Body of pancreas (tissue), 4 donors: ENCODE measurements at regions not wholly inside any gene's neighbourhood (a gene's known extent, or its start where the extent isn't known, plus 50 kb on each side); places are given as distances from the start of the nearest gene placed in this dataset.

ENCODE experiments used
- ATAC-seq: fragments of 150-250 bp; one replicate; pipeline ENCODE4 v1.9.1; 2016
- DNase-seq, 4 donors: peaks; one replicate each; pipeline ENCODE4 v3.0.0-alpha.2; 2019
- H3K27ac ChIP-seq, 4 donors: fragments of 200-600 bp; sonication (generic); 1 replicate in 3 of 4; 2 replicates in 1 of 4; pipeline versions ENCODE4 v1.5.1 to v1.6.1; 2016 to 2019; ENCODE audit warnings: mild to moderate bottlenecking in 1 of 4, mixed read lengths in 1 of 4, moderate library complexity in 1 of 4
- H3K27me3 ChIP-seq, 2 donors: fragments of 200-600 bp; sonication (generic); one replicate each; pipeline ENCODE4 v1.6.0; 2016; ENCODE audit warnings: mild to moderate bottlenecking in 1 of 2
- H3K36me3 ChIP-seq, 2 donors: fragments of 200-600 bp; sonication (generic); replicated peaks in 1 of 2; 2 replicates each; pipeline ENCODE4 v1.5.1; 2016; ENCODE audit warnings: low read depth in 2 of 2; ENCODE audit not compliant: insufficient read depth in 1 of 2
- H3K4me1 ChIP-seq: fragments of 200-600 bp; sonication (generic); one replicate; pipeline ENCODE4 v1.6.0; 2016
- H3K4me3 ChIP-seq, 2 donors: fragments of 200-600 bp; sonication (generic); 1 replicate in 1 of 2; 2 replicates in 1 of 2; pipeline ENCODE4 v1.5.1; 2016 to 2019
- H3K9me3 ChIP-seq, 3 donors: fragments of 200-600 bp; sonication (generic); 1 replicate in 2 of 3; 2 replicates in 1 of 3; pipeline ENCODE4 v1.5.1; 2016
- CTCF ChIP-seq, 7 experiments: fragments of 450-650 bp in 4 of 7; fragments of 200-600 bp in 3 of 7; sonication (generic) in 3 of 7; IDR thresholded peaks; one replicate each; pipeline ENCODE4 v1.5.1; 2016 to 2019; ENCODE audit warnings: antibody characterized with exemption in 7 of 7
- POLR2A ChIP-seq, 3 donors: fragments of 450-650 bp; IDR thresholded peaks; one replicate each; pipeline ENCODE4 v1.6.1; 2016; ENCODE audit warnings: antibody characterized with exemption in 3 of 3, mild to moderate bottlenecking in 2 of 3
- WGBS, 2 donors: methylation state at CpG; one replicate each; pipeline ENCODE4 v1.1.5; 2017; 5-methylcytosine and 5-hydroxymethylcytosine counted together
- intact Hi-C: fragments of 100-400 bp; cut with DNase I; formaldehyde crosslinking; loops from one replicate; pipeline ENCODE4 v1.15.1; 2023

GRCh38 chr2:194343167-194343566 is 1313.9 kb upstream of the SLC39A10 start:
- no peaks in the 10 kb centered on the region for H3K4me1 ChIP-seq
- no peaks in the 10 kb centered on the region for H3K9me3 ChIP-seq
- ATAC-seq, result no peak
- H3K27ac ChIP-seq, result no peak overlapping the region
- no peak overlapping the region for H3K4me3 ChIP-seq
- no peaks in the 10 kb centered on the region for H3K27me3 ChIP-seq
- H3K36me3 ChIP-seq, result no peaks in the 10 kb centered on the region
- no peak for DNase-seq
- intact Hi-C loops, result no loop called here
- TF ChIP-seq POLR2A (IDR thresholded peaks at IDR 0.05) (no peak), CTCF (IDR thresholded peaks at IDR 0.05) (no peak)
- 70% methylated on average over 3 of the region's 3 CpGs for WGBS, 2 donors

GRCh38 chr2:194332799-194333490 is 1324.1 kb upstream of the SLC39A10 start:
- no peaks in the 10 kb centered on the region for H3K4me1 ChIP-seq
- intact Hi-C loops, result no loop called here
- no peak overlapping the region for H3K4me3 ChIP-seq
- H3K27ac ChIP-seq, result no peak overlapping the region
- no peak for TF ChIP-seq POLR2A (IDR thresholded peaks at IDR 0.05)
- 62 to 72% methylated on average over 9 of the region's 9 CpGs for WGBS, 2 donors
- H3K36me3 ChIP-seq, result no peaks in the 10 kb centered on the region
- DNase-seq (no peak), ATAC-seq (no peak)
- no peaks in the 10 kb centered on the region for H3K27me3 ChIP-seq
- H3K9me3 ChIP-seq, result no peaks in the 10 kb centered on the region

- no peak overlapping the region for H3K4me3 ChIP-seq
- TF ChIP-seq POLR2A (IDR thresholded peaks at IDR 0.05) (no peak), CTCF (IDR thresholded peaks at IDR 0.05) (no peak)
- intact Hi-C loops, result no loop called here
- H3K27me3 ChIP-seq, result no peaks in the 10 kb centered on the region
- H3K36me3 ChIP-seq, result no peaks in the 10 kb centered on the region
- H3K9me3 ChIP-seq, result no peaks in the 10 kb centered on the region
- 75 to 95% methylated on average over 7 of the region's 7 CpGs for WGBS, 2 donors
- ATAC-seq, result no peak
- no peaks in the 10 kb centered on the region for H3K4me1 ChIP-seq
- H3K27ac ChIP-seq, result no peak overlapping the region
- no peak for DNase-seq
Observed at GRCh38 chr2:194328456-194328855, 1328.6 kb upstream of the SLC39A10 start.

GRCh38 chr2:194327196-194327888 is 1329.7 kb upstream of the SLC39A10 start:
- 78 to 80% methylated on average over 25 of the region's 25 CpGs for WGBS, 2 donors
- H3K4me3 ChIP-seq, result no peak overlapping the region
- no peaks in the 10 kb centered on the region for H3K9me3 ChIP-seq
- TF ChIP-seq POLR2A (IDR thresholded peaks at IDR 0.05) (no peak), CTCF (IDR thresholded peaks at IDR 0.05) (no peak)
- H3K36me3 ChIP-seq, result no peaks in the 10 kb centered on the region
- ATAC-seq (no peak), DNase-seq (no peak)
- no peak overlapping the region for H3K27ac ChIP-seq
- intact Hi-C loops, result no loop called here
- no peaks in the 10 kb centered on the region for H3K4me1 ChIP-seq
- H3K27me3 ChIP-seq, result no peaks in the 10 kb centered on the region

GRCh38 chr2:194323740-194324139 is 1333.3 kb upstream of the SLC39A10 start:
- intact Hi-C loops, result no loop called here
- no peak overlapping the region for H3K27ac ChIP-seq
- H3K4me3 ChIP-seq, result no peak overlapping the region
- no peak for ATAC-seq
- no peak for TF ChIP-seq CTCF (IDR thresholded peaks at IDR 0.05)
- no peak for TF ChIP-seq POLR2A (IDR thresholded peaks at IDR 0.05)
- no peaks in the 10 kb centered on the region for H3K9me3 ChIP-seq
- no peaks in the 10 kb centered on the region for H3K4me1 ChIP-seq
- H3K36me3 ChIP-seq, result no peaks in the 10 kb centered on the region
- H3K27me3 ChIP-seq, result no peaks in the 10 kb centered on the region
- 49 to 53% methylated on average over 1 of the region's 1 CpG for WGBS, 2 donors
- no peak for DNase-seq
